ACHN (cell line): ENCODE measurements at regions not wholly inside any gene's neighbourhood (a gene's known extent, or its start where the extent isn't known, plus 50 kb on each side); places are given as distances from the start of the nearest gene placed in this dataset.
"Not testable (repeated sequence)": the region's sequence is repeated elsewhere in the genome, so short reads cannot be mapped to it uniquely, and the experiment has no call there.

Experiments used
- DNase-seq: peaks from one replicate; pipeline ENCODE4 v3.0.0-alpha.2; 2015
- in situ Hi-C: cut with HindIII; loops from 2 replicates; pipeline ENCODE4 v1.10.0; 2017; ENCODE audit warnings: low sequenced_read_pairs, low pct_ligation_motif_present, low pct_unique_long_range_greater_than_20kb

- DNase-seq = no peak
- in situ Hi-C loops = no loop called here
Observed at GRCh38 chr3:43236008-43236407, 50.3 kb upstream of the SNRK start.

GRCh38 chr3:43233062-43233461, 53.3 kb upstream of the SNRK start:
- no peak for DNase-seq
- in situ Hi-C loops = no loop called here

- in situ Hi-C loops = no loop called here
- no peak for DNase-seq
Observed at GRCh38 chr3:43231276-43232000, 54.9 kb upstream of the SNRK start.

- in situ Hi-C loops = not testable (repeated sequence)
Observed at GRCh38 chr3:43229865-43230264, 56.5 kb upstream of the SNRK start.

GRCh38 chr3:43227685-43228084, 58.7 kb upstream of the SNRK start:
- DNase-seq, in situ Hi-C loops: not testable (repeated sequence)

More at GRCh38 chr3:43229865-43230264, 56.5 kb upstream of the SNRK start:
- not testable (repeated sequence) for DNase-seq

GRCh38 chr3:43224405-43225073, 61.8 kb upstream of the SNRK start:
- in situ Hi-C loops = no loop called here
- DNase-seq = no peak

- DNase-seq = peak; percentile 1
- in situ Hi-C loops = no loop called here
Observed at GRCh38 chr3:43223670-43224364, 62.5 kb upstream of the SNRK start.

- in situ Hi-C loops = no loop called here
Observed at GRCh38 chr3:43222590-43222989, 63.8 kb upstream of the SNRK start.

GRCh38 chr3:43221076-43221475, 65.3 kb upstream of the SNRK start:
- no peak for DNase-seq
- in situ Hi-C loops = no loop called here

More at GRCh38 chr3:43222590-43222989, 63.8 kb upstream of the SNRK start:
- DNase-seq = no peak

GRCh38 chr3:43219616-43220015, 66.7 kb upstream of the SNRK start:
- no peak for DNase-seq
- in situ Hi-C loops = no loop called here

- in situ Hi-C loops = no loop called here
Observed at GRCh38 chr3:43218921-43219320, 67.4 kb upstream of the SNRK start.

GRCh38 chr3:43218156-43218555, 68.2 kb upstream of the SNRK start:
- in situ Hi-C loops = no loop called here
- DNase-seq = no peak

More at GRCh38 chr3:43218921-43219320, 67.4 kb upstream of the SNRK start:
- no peak for DNase-seq

- in situ Hi-C loops = no loop called here
- no peak for DNase-seq
Observed at GRCh38 chr3:43217633-43218032, 68.7 kb upstream of the SNRK start.

GRCh38 chr3:43217206-43217605, 69.1 kb upstream of the SNRK start:
- in situ Hi-C loops = no loop called here
- DNase-seq = no peak

- in situ Hi-C loops = no loop called here
- no peak for DNase-seq
Observed at GRCh38 chr3:43215663-43216275, 70.6 kb upstream of the SNRK start.

GRCh38 chr3:43215138-43215537, 71.2 kb upstream of the SNRK start:
- in situ Hi-C loops = no loop called here
- DNase-seq = no peak

- no peak for DNase-seq
- in situ Hi-C loops = no loop called here
Observed at GRCh38 chr3:43214616-43215015, 71.7 kb upstream of the SNRK start.

- in situ Hi-C loops = no loop called here
- peak; percentile 20 for DNase-seq
Observed at GRCh38 chr3:43213631-43214030, 72.7 kb upstream of the SNRK start.
